Endodermal cell (in vitro differentiated cells): ENCODE measurements at regions not wholly inside any gene's neighbourhood (a gene's known extent, or its start where the extent isn't known, plus 50 kb on each side); places are given as distances from the start of the nearest gene placed in this dataset.

Experiments used
- DNase-seq: peaks from one replicate; pipeline ENCODE4 v3.0.0-alpha.2; 2017
- H3K27ac ChIP-seq: 2 replicates; pipeline ENCODE4 v1.5.1; 2013; ENCODE audit warnings: mild to moderate bottlenecking, low read depth, low read length, moderate library complexity
- H3K27me3 ChIP-seq: 2 replicates; pipeline ENCODE4 v1.6.1; 2013; ENCODE audit warnings: mild to moderate bottlenecking, low read length, moderate library complexity; ENCODE audit not compliant: insufficient read depth, control insufficient read depth, poor library complexity, severe bottlenecking
- H3K36me3 ChIP-seq: 2 replicates; pipeline ENCODE4 v1.7.0; 2013; ENCODE audit warnings: mild to moderate bottlenecking, low read length, moderate library complexity; ENCODE audit not compliant: control insufficient read depth, insufficient read depth
- H3K4me1 ChIP-seq: one replicate; pipeline ENCODE4 v1.7.0; 2013; ENCODE audit warnings: low read length; ENCODE audit not compliant: control insufficient read depth, insufficient read depth
- H3K4me3 ChIP-seq: 2 replicates; pipeline ENCODE4 v1.5.1; 2013; ENCODE audit warnings: mild to moderate bottlenecking, low read length, moderate library complexity
- H3K9ac ChIP-seq: 2 replicates; pipeline ENCODE4 v1.6.1; 2013; ENCODE audit warnings: mild to moderate bottlenecking, low read length, moderate library complexity; ENCODE audit not compliant: poor library complexity, severe bottlenecking; ENCODE audit errors: extremely low read depth
- H3K9me3 ChIP-seq: 2 replicates; pipeline ENCODE4 v1.6.1; 2013; ENCODE audit warnings: mild to moderate bottlenecking, low read length, moderate library complexity; ENCODE audit not compliant: control insufficient read depth
- H3K27ac Mint-ChIP-seq: 2 replicates; pipeline ENCODE4 v1.8.0; 2020; ENCODE audit warnings: mixed read lengths
- H3K27me3 Mint-ChIP-seq: 2 replicates; pipeline ENCODE4 v1.8.0; 2021; ENCODE audit warnings: mild to moderate bottlenecking, mixed read lengths; ENCODE audit not compliant: insufficient read depth
- H3K36me3 Mint-ChIP-seq: 2 replicates; pipeline ENCODE4 v1.8.0; 2020; ENCODE audit warnings: low read depth, mixed read lengths
- H3K4me1 Mint-ChIP-seq: 2 replicates; pipeline ENCODE4 v1.8.0; 2020; ENCODE audit warnings: mixed read lengths
- H3K4me3 Mint-ChIP-seq: 2 replicates; pipeline ENCODE4 v1.8.0; 2020; ENCODE audit warnings: mild to moderate bottlenecking, moderate library complexity, mixed read lengths
- H3K9me3 Mint-ChIP-seq: 2 replicates; pipeline ENCODE4 v1.8.0; 2020; ENCODE audit warnings: mild to moderate bottlenecking, mixed read lengths
- WGBS, 2 experiments: methylation state at CpG; one replicate each; pipeline versions ENCODE4 v1.1.5 to v1.1.7; 2013; ENCODE audit warnings: missing lambda C conversion rate in 2 of 2, mixed read lengths in 1 of 2; ENCODE audit not compliant: insufficient coverage in 1 of 2, insufficient read length in 1 of 2; 5-methylcytosine and 5-hydroxymethylcytosine counted together
- TF ChIP-seq, protein P1 (sequence below): fragments of 200-600 bp; sonication (generic); conservative IDR thresholded peaks from 2 replicates; pipeline ENCODE4 v1.5.0; 2021; ENCODE audit warnings: antibody characterized with exemption, mild to moderate bottlenecking

GRCh38 chr22:48889887-48890692 is 937.6 kb downstream of the BRD1 start:
- Histone ChIP-seq H3K36me3 (no peaks in the 10 kb centered on the region), H3K27me3 (no peaks in the 10 kb centered on the region), H3K4me3 (no peak overlapping the region), H3K9me3 (no peaks in the 10 kb centered on the region), H3K4me1 (no peaks in the 10 kb centered on the region), H3K9ac (no peak overlapping the region), H3K27ac (no peak overlapping the region)
- TF ChIP-seq, protein P1, sequence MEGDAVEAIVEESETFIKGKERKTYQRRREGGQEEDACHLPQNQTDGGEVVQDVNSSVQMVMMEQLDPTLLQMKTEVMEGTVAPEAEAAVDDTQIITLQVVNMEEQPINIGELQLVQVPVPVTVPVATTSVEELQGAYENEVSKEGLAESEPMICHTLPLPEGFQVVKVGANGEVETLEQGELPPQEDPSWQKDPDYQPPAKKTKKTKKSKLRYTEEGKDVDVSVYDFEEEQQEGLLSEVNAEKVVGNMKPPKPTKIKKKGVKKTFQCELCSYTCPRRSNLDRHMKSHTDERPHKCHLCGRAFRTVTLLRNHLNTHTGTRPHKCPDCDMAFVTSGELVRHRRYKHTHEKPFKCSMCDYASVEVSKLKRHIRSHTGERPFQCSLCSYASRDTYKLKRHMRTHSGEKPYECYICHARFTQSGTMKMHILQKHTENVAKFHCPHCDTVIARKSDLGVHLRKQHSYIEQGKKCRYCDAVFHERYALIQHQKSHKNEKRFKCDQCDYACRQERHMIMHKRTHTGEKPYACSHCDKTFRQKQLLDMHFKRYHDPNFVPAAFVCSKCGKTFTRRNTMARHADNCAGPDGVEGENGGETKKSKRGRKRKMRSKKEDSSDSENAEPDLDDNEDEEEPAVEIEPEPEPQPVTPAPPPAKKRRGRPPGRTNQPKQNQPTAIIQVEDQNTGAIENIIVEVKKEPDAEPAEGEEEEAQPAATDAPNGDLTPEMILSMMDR, result no peak
- H3K27me3 Mint-ChIP-seq, result peaks cover 7% of the 10 kb centered on the region
- WGBS, 2 experiments, result 89 to 94% methylated on average over 16 to 22 of the region's 22 CpGs
- peaks cover 11% of the 10 kb centered on the region for H3K4me1 Mint-ChIP-seq
- DNase-seq, result peak; percentile 31
- H3K36me3 Mint-ChIP-seq, result no peaks in the 10 kb centered on the region
- H3K9me3 Mint-ChIP-seq, result no peaks in the 10 kb centered on the region
- no peak overlapping the region for H3K27ac Mint-ChIP-seq
- H3K4me3 Mint-ChIP-seq, result no peak overlapping the region

GRCh38 chr22:48889209-48889830 is 938.4 kb downstream of the BRD1 start:
- Mint-ChIP-seq H3K27me3 (peaks cover 6% of the 10 kb centered on the region), H3K27ac (no peak overlapping the region), H3K9me3 (no peaks in the 10 kb centered on the region), H3K4me3 (no peak overlapping the region), H3K4me1 (peaks cover 11% of the 10 kb centered on the region), H3K36me3 (no peaks in the 10 kb centered on the region)
- peak; percentile 44 for DNase-seq
- Histone ChIP-seq H3K9ac (no peak overlapping the region), H3K9me3 (no peaks in the 10 kb centered on the region), H3K27ac (no peak overlapping the region), H3K4me3 (no peak overlapping the region), H3K27me3 (no peaks in the 10 kb centered on the region), H3K4me1 (no peaks in the 10 kb centered on the region), H3K36me3 (no peaks in the 10 kb centered on the region)
- 91 to 93% methylated on average over 5 to 14 of the region's 14 CpGs for WGBS, 2 experiments
- TF ChIP-seq, protein P1, result peak; percentile 33

- no peaks in the 10 kb centered on the region for H3K4me1 ChIP-seq
- H3K4me3 Mint-ChIP-seq, result no peak overlapping the region
- H3K27ac ChIP-seq, result no peak overlapping the region
- H3K4me3 ChIP-seq, result no peak overlapping the region
- H3K27me3 Mint-ChIP-seq, result peaks cover 4% of the 10 kb centered on the region
- TF ChIP-seq, protein P1, result no peak
- H3K36me3 Mint-ChIP-seq, result no peaks in the 10 kb centered on the region
- no peaks in the 10 kb centered on the region for H3K27me3 ChIP-seq
- H3K36me3 ChIP-seq, result no peaks in the 10 kb centered on the region
- H3K9ac ChIP-seq, result no peak overlapping the region
- peaks cover 11% of the 10 kb centered on the region for H3K4me1 Mint-ChIP-seq
- 88 to 96% methylated on average over 11 to 14 of the region's 14 CpGs for WGBS, 2 experiments
- H3K9me3 ChIP-seq, result no peaks in the 10 kb centered on the region
- H3K27ac Mint-ChIP-seq, result no peak overlapping the region
- no peaks in the 10 kb centered on the region for H3K9me3 Mint-ChIP-seq
- peak; percentile 18 for DNase-seq
Observed at GRCh38 chr22:48888466-48889208, 939.0 kb downstream of the BRD1 start.
